HCT116 (cell line): ENCODE measurements at regions not wholly inside any gene's neighbourhood (a gene's known extent, or its start where the extent isn't known, plus 50 kb on each side); places are given as distances from the start of the nearest gene placed in this dataset.

ENCODE experiments used
- ATAC-seq: fragments of 200-7000 bp; cut with Tn5 transposase; 2 replicates; pipeline ENCODE4 v1.9.1; 2020; ENCODE audit warnings: mild to moderate bottlenecking, moderate library complexity
- BruUV-seq: library from RNA; stranded (reverse); fragments of 400-500 nt; replicated peaks from 2 replicates; lab custom pipeline; 2021; lab: Mats Ljungman, UMichigan
- CTCF ChIA-PET: fragments of 300-600 bp; sonication (Branson Sonifier 250); formaldehyde crosslinking; loops from one replicate; lab custom pipeline; 2021; ENCODE audit warnings: antibody characterized with exemption; lab: Charles Lee
- POLR2A ChIA-PET: fragments of 300-600, 350-600 bp; sonication (Branson Sonifier 250); formaldehyde crosslinking; loops from one replicate; lab custom pipeline; 2021; ENCODE audit warnings: antibody characterized with exemption; lab: Charles Lee
- RAD21 ChIA-PET, 2 experiments: fragments of 300-600 bp; sonication (Branson Sonifier 250); formaldehyde crosslinking; loops; one replicate each; lab custom pipeline; 2023; ENCODE audit warnings: low total read pairs in 2 of 2; ENCODE audit not compliant: uncharacterized antibody in 2 of 2, unreplicated experiment in 2 of 2, low non-redundant PET in 1 of 2; lab: Charles Lee
- DNase-seq: peaks from one replicate; pipeline ENCODE4 v3.0.0-alpha.2; 2010; ENCODE audit warnings: low read depth, low spot score
- H2AFZ ChIP-seq: fragments of 200-600 bp; shearing (Covaris generic), sonication (generic); 2 replicates; pipeline ENCODE4 v1.6.1; 2017; ENCODE audit warnings: low read depth, mixed run types, mixed read lengths, antibody characterized with exemption, low read length; ENCODE audit not compliant: poor library complexity, severe bottlenecking
- H3K27ac ChIP-seq: 2 replicates; pipeline ENCODE4 v1.5.1; 2012; ENCODE audit warnings: low read depth, low read length
- H3K27me3 ChIP-seq: fragments of 200-600 bp; sonication (generic); 2 replicates; pipeline ENCODE4 v1.6.1; 2016; ENCODE audit warnings: mixed run types, low read length, mixed read lengths; ENCODE audit not compliant: insufficient read depth
- H3K36me3 ChIP-seq, 2 experiments: fragments of 200-500 bp in 1 of 2; fragments of 200-600 bp in 1 of 2; sonication (Bioruptor generic) in 1 of 2; sonication (generic) in 1 of 2; 2 replicates each; pipeline versions ENCODE4 v1.5.1 to v1.6.1; 2014 to 2016; ENCODE audit warnings: low read length in 2 of 2, inconsistent platforms in 1 of 2, mixed read lengths in 1 of 2, mixed run types in 1 of 2; ENCODE audit not compliant: insufficient read depth in 2 of 2, control insufficient read depth in 1 of 2
- H3K4me1 ChIP-seq, 2 experiments: fragments of 200-600 bp in 1 of 2; sonication (generic) in 1 of 2; 2 replicates each; pipeline versions ENCODE4 v1.5.1 to v1.6.1; 2012 to 2017; ENCODE audit warnings: low read length in 2 of 2, inconsistent platforms in 1 of 2, mild to moderate bottlenecking in 1 of 2, mixed read lengths in 1 of 2, mixed run types in 1 of 2, moderate library complexity in 1 of 2; ENCODE audit not compliant: insufficient read depth in 2 of 2, control insufficient read depth in 1 of 2
- H3K4me2 ChIP-seq: fragments of 200-600 bp; sonication (generic); 2 replicates; pipeline ENCODE4 v1.6.1; 2017; ENCODE audit warnings: mixed run types, low read length, mixed read lengths
- H3K4me3 ChIP-seq, 2 experiments: fragments of 200-600 bp in 1 of 2; sonication (generic) in 1 of 2; replicated peaks in 1 of 2; 2 replicates each; pipeline ENCODE4 v1.5.1; 2011 to 2016; ENCODE audit warnings: low read length in 2 of 2, control low read depth in 1 of 2, low read depth in 1 of 2, mild to moderate bottlenecking in 1 of 2, mixed read lengths in 1 of 2, mixed run types in 1 of 2
- H3K79me2 ChIP-seq: fragments of 200-600 bp; sonication (generic); 2 replicates; pipeline ENCODE4 v1.6.1; 2017; ENCODE audit warnings: mild to moderate bottlenecking, mixed run types, low read length, moderate library complexity, mixed read lengths; ENCODE audit not compliant: insufficient read depth
- H3K9ac ChIP-seq: fragments of 200-600 bp; sonication (generic); 2 replicates; pipeline ENCODE4 v1.6.1; 2016; ENCODE audit warnings: low read length, mixed read lengths
- H3K9me2 ChIP-seq: fragments of 200-600 bp; sonication (generic), shearing (Covaris generic); 2 replicates; pipeline ENCODE4 v1.6.1; 2017; ENCODE audit warnings: mixed run types, mild to moderate bottlenecking, moderate library complexity; ENCODE audit not compliant: insufficient read depth
- H3K9me3 ChIP-seq, 2 experiments: fragments of 200-500 bp in 1 of 2; fragments of 200-600 bp in 1 of 2; sonication (Bioruptor generic) in 1 of 2; sonication (generic) in 1 of 2; 2 replicates each; pipeline ENCODE4 v1.6.1; 2014 to 2017; ENCODE audit warnings: low read length in 2 of 2, mixed read lengths in 2 of 2, inconsistent platforms in 1 of 2, low read depth in 1 of 2, mild to moderate bottlenecking in 1 of 2, mixed run types in 1 of 2, moderate library complexity in 1 of 2; ENCODE audit not compliant: control insufficient read depth in 1 of 2, insufficient read depth in 1 of 2
- H4K20me1 ChIP-seq: fragments of 200-600 bp; sonication (generic), shearing (Covaris generic); 2 replicates; pipeline ENCODE4 v1.6.1; 2017; ENCODE audit warnings: mixed run types, mild to moderate bottlenecking, moderate library complexity; ENCODE audit not compliant: insufficient read depth
- CBX3 ChIP-seq: IDR thresholded peaks from 2 replicates; pipeline ENCODE4 v1.6.1; 2012; ENCODE audit warnings: low read depth
- EGR1 ChIP-seq: IDR thresholded peaks from 2 replicates; pipeline ENCODE4 v1.6.1; 2012; ENCODE audit warnings: low read depth
- ELF1 ChIP-seq: IDR thresholded peaks from 2 replicates; pipeline ENCODE4 v1.6.1; 2012; ENCODE audit warnings: low read depth, borderline replicate concordance
- FOSL1 ChIP-seq: IDR thresholded peaks from 2 replicates; pipeline ENCODE4 v1.6.1; 2012; ENCODE audit warnings: low read depth
- JUND ChIP-seq: IDR thresholded peaks from 2 replicates; pipeline ENCODE4 v1.6.1; 2012
- POLR2A ChIP-seq: IDR thresholded peaks from 2 replicates; pipeline ENCODE4 v1.7.0; 2011; ENCODE audit warnings: borderline replicate concordance; ENCODE audit not compliant: insufficient read depth, insufficient read length; ENCODE audit errors: extremely low read depth
- POLR2AphosphoS5 ChIP-seq: IDR thresholded peaks from 2 replicates; pipeline ENCODE4 v1.6.1; 2011; ENCODE audit warnings: mild to moderate bottlenecking, low read depth, low read length, moderate library complexity
- RAD21 ChIP-seq: IDR thresholded peaks from 2 replicates; pipeline ENCODE4 v1.6.1; 2012; ENCODE audit warnings: low read depth, mild to moderate bottlenecking
- SIN3A ChIP-seq: IDR thresholded peaks from 2 replicates; pipeline ENCODE4 v1.6.1; 2012; ENCODE audit warnings: low read depth
- SP1 ChIP-seq: IDR thresholded peaks from 2 replicates; pipeline ENCODE4 v1.6.1; 2012; ENCODE audit warnings: low read depth
- TCF7L2 ChIP-seq: IDR thresholded peaks from 2 replicates; pipeline ENCODE4 v1.7.0; 2011; ENCODE audit warnings: borderline replicate concordance, inconsistent platforms; ENCODE audit not compliant: insufficient read depth, insufficient read length; ENCODE audit errors: extremely low read depth
- YY1 ChIP-seq: IDR thresholded peaks from 2 replicates; pipeline ENCODE4 v1.6.1; 2011; ENCODE audit warnings: low read length, low read depth, moderate library complexity, mild to moderate bottlenecking; ENCODE audit not compliant: insufficient replicate concordance; ENCODE audit errors: extremely low read depth
- ZFX ChIP-seq: fragments of 450-650 bp; IDR thresholded peaks from 2 replicates; pipeline ENCODE4 v1.6.1; 2017
- ZNF274 ChIP-seq: fragments of 200-500 bp; sonication (Bioruptor generic); IDR thresholded peaks from 2 replicates; pipeline ENCODE4 v1.6.1; 2014; ENCODE audit warnings: mild to moderate bottlenecking, low read depth, low read length, inconsistent platforms
- intact Hi-C: fragments of 100-400 bp; cut with micrococcal nuclease; formaldehyde crosslinking; loops from 2 replicates; pipeline ENCODE4 v1.10.0; 2022
- TF ChIP-seq, protein P1 (sequence below): IDR thresholded peaks from 2 replicates; pipeline ENCODE4 v1.6.1; 2012
- TF ChIP-seq, protein P2 (sequence below), 3 experiments: fragments of 200-600 bp in 1 of 3; sonication (generic) in 1 of 3; IDR thresholded peaks in 2 of 3; conservative IDR thresholded peaks in 1 of 3; 2 replicates each; pipeline ENCODE4 v1.5.1; 2012 to 2017; ENCODE audit warnings: low read depth in 2 of 3, low read length in 2 of 3, antibody characterized with exemption in 1 of 3, borderline replicate concordance in 1 of 3, control low read depth in 1 of 3, mild to moderate bottlenecking in 1 of 3, mixed read lengths in 1 of 3, mixed run types in 1 of 3, moderate library complexity in 1 of 3; ENCODE audit not compliant: insufficient read depth in 1 of 3
- TF ChIP-seq, protein P3 (sequence below): IDR thresholded peaks from 2 replicates; pipeline ENCODE4 v1.6.1; 2012

DNA sequence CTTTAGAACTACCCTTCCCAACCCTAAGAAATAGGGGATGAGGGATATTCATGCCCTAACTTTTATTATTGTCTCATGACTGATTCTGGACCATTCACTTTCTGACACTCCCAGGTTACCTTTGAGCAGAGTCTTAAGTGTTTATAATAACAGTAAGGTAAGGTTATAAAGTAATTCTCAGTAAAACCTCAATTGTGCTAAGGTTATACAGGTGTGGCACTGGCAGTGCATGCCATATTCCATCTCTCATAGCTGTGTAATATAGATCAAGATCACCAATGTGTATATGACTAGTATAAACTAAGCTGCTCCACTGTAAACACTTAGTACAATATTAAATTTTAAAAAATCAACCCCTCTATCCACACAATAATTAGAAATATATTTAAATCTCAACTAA, 89.1 kb downstream of the KCNJ2 start:
- RAD21 ChIA-PET, result no interaction called here
- no peaks in the 10 kb centered on the region for H4K20me1 ChIP-seq
- no TSS peak for BruUV-seq

More for the DNA sequence above, 89.1 kb downstream of the KCNJ2 start:
- no peaks in the 10 kb centered on the region for H3K27me3 ChIP-seq
- peaks cover 0 to 6% of the 10 kb centered on the region in 2 experiments; a peak in 3 of 4 replicates for H3K9me3 ChIP-seq
- no peaks in the 10 kb centered on the region for H3K9me2 ChIP-seq
- H2AFZ ChIP-seq, result no peak overlapping the region
- H3K9ac ChIP-seq, result no peak overlapping the region
- H3K4me1 ChIP-seq, result no peaks in the 10 kb centered on the region
- H3K79me2 ChIP-seq, result no peaks in the 10 kb centered on the region
- H3K36me3 ChIP-seq, result no peaks in the 10 kb centered on the region
- ChIA-PET CTCF (no interaction called here), POLR2A (no interaction called here)
- ATAC-seq (no peak), DNase-seq (no peak)
- no peak overlapping the region for H3K4me3 ChIP-seq
- H3K27ac ChIP-seq, result no peak overlapping the region
- TF ChIP-seq, protein P1, sequence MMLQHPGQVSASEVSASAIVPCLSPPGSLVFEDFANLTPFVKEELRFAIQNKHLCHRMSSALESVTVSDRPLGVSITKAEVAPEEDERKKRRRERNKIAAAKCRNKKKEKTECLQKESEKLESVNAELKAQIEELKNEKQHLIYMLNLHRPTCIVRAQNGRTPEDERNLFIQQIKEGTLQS, result no peak
- TF ChIP-seq POLR2AphosphoS5, result no peak
- TF ChIP-seq POLR2A, result no peak
- TF ChIP-seq EGR1, result no peak
- no peak for TF ChIP-seq YY1
- TF ChIP-seq, protein P2, sequence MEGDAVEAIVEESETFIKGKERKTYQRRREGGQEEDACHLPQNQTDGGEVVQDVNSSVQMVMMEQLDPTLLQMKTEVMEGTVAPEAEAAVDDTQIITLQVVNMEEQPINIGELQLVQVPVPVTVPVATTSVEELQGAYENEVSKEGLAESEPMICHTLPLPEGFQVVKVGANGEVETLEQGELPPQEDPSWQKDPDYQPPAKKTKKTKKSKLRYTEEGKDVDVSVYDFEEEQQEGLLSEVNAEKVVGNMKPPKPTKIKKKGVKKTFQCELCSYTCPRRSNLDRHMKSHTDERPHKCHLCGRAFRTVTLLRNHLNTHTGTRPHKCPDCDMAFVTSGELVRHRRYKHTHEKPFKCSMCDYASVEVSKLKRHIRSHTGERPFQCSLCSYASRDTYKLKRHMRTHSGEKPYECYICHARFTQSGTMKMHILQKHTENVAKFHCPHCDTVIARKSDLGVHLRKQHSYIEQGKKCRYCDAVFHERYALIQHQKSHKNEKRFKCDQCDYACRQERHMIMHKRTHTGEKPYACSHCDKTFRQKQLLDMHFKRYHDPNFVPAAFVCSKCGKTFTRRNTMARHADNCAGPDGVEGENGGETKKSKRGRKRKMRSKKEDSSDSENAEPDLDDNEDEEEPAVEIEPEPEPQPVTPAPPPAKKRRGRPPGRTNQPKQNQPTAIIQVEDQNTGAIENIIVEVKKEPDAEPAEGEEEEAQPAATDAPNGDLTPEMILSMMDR (IDR thresholded peaks at IDR 0.05 in 2 of 3, conservative IDR thresholded peaks at IDR 0.05 in 1 of 3; ENCODE audit: borderline replicate concordance in 1 of 3, insufficient read depth in 1 of 3, low read depth in 2 of 3, low read length in 2 of 3), result no peak
- no peak for TF ChIP-seq TCF7L2
- TF ChIP-seq, protein P3, sequence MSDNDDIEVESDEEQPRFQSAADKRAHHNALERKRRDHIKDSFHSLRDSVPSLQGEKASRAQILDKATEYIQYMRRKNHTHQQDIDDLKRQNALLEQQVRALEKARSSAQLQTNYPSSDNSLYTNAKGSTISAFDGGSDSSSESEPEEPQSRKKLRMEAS, result no peak
- no peak for TF ChIP-seq RAD21
- no peak for TF ChIP-seq SP1
- no peak for TF ChIP-seq ELF1
- no peak for TF ChIP-seq FOSL1
- no peak for TF ChIP-seq JUND
- TF ChIP-seq SIN3A, result no peak
- TF ChIP-seq ZFX, result no peak
- TF ChIP-seq ZNF274, result no peak
- no peak for TF ChIP-seq CBX3
- H3K4me2 ChIP-seq, result no peak overlapping the region
- intact Hi-C loops, result no loop called here
